ENCODE measurements at regions not wholly inside any gene's neighbourhood (a gene's known extent, or its start where the extent isn't known, plus 50 kb on each side); places are given as distances from the start of the nearest gene placed in this dataset.
"Not testable (repeated sequence)": the region's sequence is repeated elsewhere in the genome, so short reads cannot be mapped to it uniquely, and the experiment has no call there.

- no peak overlapping the region for H3K27ac ChIP-seq (replicated peaks)
- H3K9me3 ChIP-seq (replicated peaks): no peaks in the 10 kb centered on the region
- DNase-seq: no peak
- H3K27me3 ChIP-seq (ENCODE audit: low read depth): no peaks in the 10 kb centered on the region
- TF ChIP-seq, protein P1, sequence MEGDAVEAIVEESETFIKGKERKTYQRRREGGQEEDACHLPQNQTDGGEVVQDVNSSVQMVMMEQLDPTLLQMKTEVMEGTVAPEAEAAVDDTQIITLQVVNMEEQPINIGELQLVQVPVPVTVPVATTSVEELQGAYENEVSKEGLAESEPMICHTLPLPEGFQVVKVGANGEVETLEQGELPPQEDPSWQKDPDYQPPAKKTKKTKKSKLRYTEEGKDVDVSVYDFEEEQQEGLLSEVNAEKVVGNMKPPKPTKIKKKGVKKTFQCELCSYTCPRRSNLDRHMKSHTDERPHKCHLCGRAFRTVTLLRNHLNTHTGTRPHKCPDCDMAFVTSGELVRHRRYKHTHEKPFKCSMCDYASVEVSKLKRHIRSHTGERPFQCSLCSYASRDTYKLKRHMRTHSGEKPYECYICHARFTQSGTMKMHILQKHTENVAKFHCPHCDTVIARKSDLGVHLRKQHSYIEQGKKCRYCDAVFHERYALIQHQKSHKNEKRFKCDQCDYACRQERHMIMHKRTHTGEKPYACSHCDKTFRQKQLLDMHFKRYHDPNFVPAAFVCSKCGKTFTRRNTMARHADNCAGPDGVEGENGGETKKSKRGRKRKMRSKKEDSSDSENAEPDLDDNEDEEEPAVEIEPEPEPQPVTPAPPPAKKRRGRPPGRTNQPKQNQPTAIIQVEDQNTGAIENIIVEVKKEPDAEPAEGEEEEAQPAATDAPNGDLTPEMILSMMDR (IDR thresholded peaks at IDR 0.05; ENCODE audit: borderline replicate concordance): peak; percentile 57
- H3K4me1 ChIP-seq: no peaks in the 10 kb centered on the region
- intact Hi-C loops (cut with micrococcal nuclease): loop anchor here (10.0 kb wide), 1 partner anchor 737 kb away; no protein-coding TSS in a partner anchor
- H3K36me3 ChIP-seq: no peaks in the 10 kb centered on the region
- no peak overlapping the region for H3K4me3 ChIP-seq
These were observed 329.4 kb upstream of the PCDH18 start for GRCh38 chr4:137861682-137862081.

DNA sequence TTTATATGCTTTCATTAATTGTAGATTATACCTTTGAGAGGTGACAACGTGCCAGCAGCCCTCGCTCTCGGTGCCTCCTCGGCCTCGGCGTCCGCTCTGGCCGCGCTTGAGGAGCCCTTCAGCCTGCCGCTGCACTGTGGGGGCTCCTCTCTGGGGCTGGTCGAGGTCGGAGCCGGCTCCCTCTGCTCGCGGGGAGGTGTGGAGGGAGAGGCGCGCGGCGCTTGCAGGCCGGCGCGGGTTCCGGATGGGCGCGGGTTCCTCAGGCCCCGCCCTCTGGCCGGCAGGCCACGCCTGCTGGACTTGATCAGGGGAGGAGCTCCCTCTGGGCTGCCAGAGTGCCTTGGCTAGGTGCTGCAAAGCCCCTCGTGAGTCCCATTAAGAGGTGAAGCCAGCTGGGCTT is 321.1 kb upstream of the PCDH18 start:
- no peak for DNase-seq
- intact Hi-C loops (cut with micrococcal nuclease): no loop called here
- TF ChIP-seq, protein P1 (IDR thresholded peaks at IDR 0.05; ENCODE audit: borderline replicate concordance): no peak
- no peaks in the 10 kb centered on the region for H3K4me1 ChIP-seq
- H3K4me3 ChIP-seq: no peak overlapping the region
- H3K27me3 ChIP-seq (ENCODE audit: low read depth): no peaks in the 10 kb centered on the region
- H3K36me3 ChIP-seq: no peaks in the 10 kb centered on the region
- no peak overlapping the region for H3K27ac ChIP-seq (replicated peaks)
- H3K9me3 ChIP-seq (replicated peaks): peaks cover 27% of the 10 kb centered on the region

DNA sequence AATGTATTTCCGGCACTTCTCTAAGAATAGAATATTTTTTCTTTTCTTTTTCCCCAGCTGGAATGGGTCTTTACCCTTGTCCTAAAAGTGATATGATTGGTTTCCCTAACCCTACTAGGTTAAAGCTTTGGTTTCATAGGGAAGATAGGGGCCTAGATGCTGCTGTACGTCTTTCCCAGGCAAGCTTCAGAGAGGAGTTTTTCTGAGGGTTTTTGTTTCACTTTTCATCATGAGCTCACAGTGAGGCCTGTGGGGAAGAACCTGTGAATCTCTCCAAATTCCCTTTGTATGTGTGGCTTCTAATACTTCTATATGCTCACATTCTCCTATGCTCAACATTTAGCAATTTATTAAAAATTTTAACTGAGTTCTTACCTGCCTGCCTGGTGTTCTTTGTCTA is 320.0 kb upstream of the PCDH18 start:
- Histone ChIP-seq H3K4me3 (no peak overlapping the region), H3K27ac (replicated peaks) (no peak overlapping the region), H3K9me3 (replicated peaks) (peaks cover 27% of the 10 kb centered on the region), H3K27me3 (ENCODE audit: low read depth) (no peaks in the 10 kb centered on the region), H3K4me1 (no peaks in the 10 kb centered on the region), H3K36me3 (no peaks in the 10 kb centered on the region)
- intact Hi-C loops (cut with micrococcal nuclease): no loop called here
- TF ChIP-seq, protein P1 (IDR thresholded peaks at IDR 0.05; ENCODE audit: borderline replicate concordance): no peak
- DNase-seq: no peak

DNA sequence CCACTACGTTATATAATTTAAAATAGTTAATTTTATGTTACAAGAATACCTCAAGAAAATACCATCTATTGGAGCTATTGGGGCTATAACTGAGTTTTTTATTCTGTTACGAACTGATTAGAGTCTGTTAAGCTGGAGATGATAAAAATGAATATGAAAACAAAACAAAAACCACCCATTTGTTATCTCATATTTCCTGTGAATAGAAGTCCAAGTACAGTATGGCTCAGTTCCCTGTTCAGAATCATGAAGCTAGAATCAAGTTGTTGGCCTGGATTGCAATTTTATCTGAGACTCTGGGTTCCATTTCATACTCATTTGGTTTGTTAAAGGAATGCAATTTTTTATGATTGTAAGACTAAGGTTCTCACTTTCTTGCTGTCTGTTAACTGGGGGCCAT is 319.1 kb upstream of the PCDH18 start:
- Histone ChIP-seq H3K9me3 (replicated peaks) (peaks cover 27% of the 10 kb centered on the region), H3K4me1 (no peaks in the 10 kb centered on the region), H3K27ac (replicated peaks) (no peak overlapping the region), H3K36me3 (no peaks in the 10 kb centered on the region), H3K4me3 (no peak overlapping the region), H3K27me3 (ENCODE audit: low read depth) (no peaks in the 10 kb centered on the region)
- DNase-seq: no peak
- TF ChIP-seq, protein P1 (IDR thresholded peaks at IDR 0.05; ENCODE audit: borderline replicate concordance): no peak
- intact Hi-C loops (cut with micrococcal nuclease): no loop called here

DNA sequence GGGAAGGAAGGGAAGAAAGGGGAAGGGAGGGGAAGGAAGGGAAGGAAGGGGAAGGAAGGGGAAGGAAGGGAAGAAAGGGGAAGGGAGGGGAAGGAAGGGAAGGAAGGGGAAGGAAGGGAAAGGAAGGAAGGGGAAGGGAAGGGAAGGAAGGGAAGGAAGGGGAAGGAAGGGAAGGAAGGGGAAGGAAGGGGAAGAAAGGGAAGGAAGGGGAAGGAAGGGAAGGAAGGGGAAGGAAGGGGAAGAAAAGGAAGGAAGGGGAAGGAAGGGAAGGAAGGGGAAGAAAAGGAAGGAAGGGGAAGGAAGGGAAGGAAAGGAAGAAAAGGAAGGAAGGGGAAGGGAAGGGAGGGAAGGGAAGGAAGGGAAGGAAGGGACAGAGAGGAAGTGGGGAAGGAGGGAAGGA is 295.7 kb upstream of the PCDH18 start:
- DNase-seq; H3K4me3 ChIP-seq; H3K4me1 ChIP-seq; H3K27ac ChIP-seq (replicated peaks); H3K36me3 ChIP-seq; H3K27me3 ChIP-seq (ENCODE audit: low read depth); intact Hi-C loops (cut with micrococcal nuclease): not testable (repeated sequence)
- H3K9me3 ChIP-seq (replicated peaks): peaks cover 34% of the 10 kb centered on the region

GRCh38 chr4:137825505-137825904 is 293.2 kb upstream of the PCDH18 start:
- no peaks in the 10 kb centered on the region for H3K4me1 ChIP-seq

More at GRCh38 chr4:137825505-137825904, 293.2 kb upstream of the PCDH18 start:
- DNase-seq: no peak
- H3K9me3 ChIP-seq (replicated peaks): peaks cover 17% of the 10 kb centered on the region
- H3K36me3 ChIP-seq: no peaks in the 10 kb centered on the region
- H3K4me3 ChIP-seq: no peak overlapping the region
- TF ChIP-seq, protein P1 (IDR thresholded peaks at IDR 0.05; ENCODE audit: borderline replicate concordance): no peak
- H3K27me3 ChIP-seq (ENCODE audit: low read depth): no peaks in the 10 kb centered on the region
- no peak overlapping the region for H3K27ac ChIP-seq (replicated peaks)
- intact Hi-C loops (cut with micrococcal nuclease): no loop called here

All from left ventricle myocardium inferior (tissue), 1 donor.